ENCODE measurements at regions not wholly inside any gene's neighbourhood (a gene's known extent, or its start where the extent isn't known, plus 50 kb on each side); places are given as distances from the start of the nearest gene placed in this dataset.

DNA sequence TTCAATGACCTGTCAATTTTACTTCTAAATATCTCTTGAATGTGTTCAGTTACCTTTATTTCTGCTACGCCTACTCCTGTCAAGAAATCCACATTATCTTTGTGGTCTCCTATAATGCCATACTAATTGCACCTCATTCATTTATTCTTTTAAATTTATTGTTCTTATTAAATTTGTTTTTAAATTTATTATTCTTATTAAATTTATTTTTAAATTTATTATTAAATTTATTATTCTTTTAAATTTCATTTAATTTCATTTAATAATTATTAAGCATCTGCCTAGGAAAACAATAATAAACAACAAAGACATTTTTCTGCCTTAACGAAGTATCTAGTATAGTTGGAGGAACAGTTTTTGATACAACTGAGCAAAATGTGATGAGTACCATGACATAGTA, 211.7 kb downstream of the ZPLD1 start:
- Histone ChIP-seq H3K27ac (ENCODE audit: low read depth in 2 of 2, low read length in 2 of 2) (no peak overlapping the region), H3K27me3 (ENCODE audit: control insufficient read depth in 2 of 2, insufficient read depth in 2 of 2, low read length in 2 of 2) (no peaks in the 10 kb centered on the region), H3K4me3 (ENCODE audit: low read length in 2 of 2) (no peak overlapping the region), H3K9me3 (ENCODE audit: control insufficient read depth in 2 of 2, low read length in 2 of 2) (no peaks in the 10 kb centered on the region), H3K4me1 (ENCODE audit: control insufficient read depth in 2 of 2, insufficient read depth in 2 of 2, low read length in 2 of 2) (no peaks in the 10 kb centered on the region), H3K9ac (ENCODE audit: low read depth in 1 of 2, low read length in 2 of 2) (no peak overlapping the region), H3K36me3 (ENCODE audit: control insufficient read depth in 2 of 2, insufficient read depth in 2 of 2, low read length in 2 of 2) (no peaks in the 10 kb centered on the region)

DNA sequence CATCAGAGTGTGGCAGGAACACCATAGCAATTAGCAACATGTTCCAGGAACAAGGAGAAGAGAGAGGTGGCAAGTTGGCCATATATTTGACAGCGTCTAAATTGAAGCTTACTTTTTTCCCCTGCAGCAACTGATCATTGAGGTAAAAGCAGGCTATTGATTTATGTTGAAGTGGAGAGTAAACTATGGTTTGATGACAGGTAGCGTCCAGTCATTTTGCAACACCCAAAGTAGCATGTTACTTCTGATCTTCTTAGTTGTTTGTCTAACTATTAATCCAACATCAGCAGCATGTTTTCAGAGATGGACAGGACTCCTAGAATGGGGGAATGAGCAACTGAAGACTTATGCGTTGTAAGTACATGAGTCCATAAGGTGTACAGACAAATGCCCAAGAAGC, 225.8 kb downstream of the ZPLD1 start:
- no peaks in the 10 kb centered on the region for H3K36me3 ChIP-seq (ENCODE audit: control insufficient read depth in 2 of 2, insufficient read depth in 2 of 2, low read length in 2 of 2)
- no peak overlapping the region for H3K4me3 ChIP-seq (ENCODE audit: low read length in 2 of 2)
- H3K4me1 ChIP-seq (ENCODE audit: control insufficient read depth in 2 of 2, insufficient read depth in 2 of 2, low read length in 2 of 2), result no peaks in the 10 kb centered on the region
- no peaks in the 10 kb centered on the region for H3K27me3 ChIP-seq (ENCODE audit: control insufficient read depth in 2 of 2, insufficient read depth in 2 of 2, low read length in 2 of 2)
- no peaks in the 10 kb centered on the region for H3K9me3 ChIP-seq (ENCODE audit: control insufficient read depth in 2 of 2, low read length in 2 of 2)
- H3K27ac ChIP-seq (ENCODE audit: low read depth in 2 of 2, low read length in 2 of 2), result no peak overlapping the region
- H3K9ac ChIP-seq (ENCODE audit: low read depth in 1 of 2, low read length in 2 of 2), result no peak overlapping the region

DNA sequence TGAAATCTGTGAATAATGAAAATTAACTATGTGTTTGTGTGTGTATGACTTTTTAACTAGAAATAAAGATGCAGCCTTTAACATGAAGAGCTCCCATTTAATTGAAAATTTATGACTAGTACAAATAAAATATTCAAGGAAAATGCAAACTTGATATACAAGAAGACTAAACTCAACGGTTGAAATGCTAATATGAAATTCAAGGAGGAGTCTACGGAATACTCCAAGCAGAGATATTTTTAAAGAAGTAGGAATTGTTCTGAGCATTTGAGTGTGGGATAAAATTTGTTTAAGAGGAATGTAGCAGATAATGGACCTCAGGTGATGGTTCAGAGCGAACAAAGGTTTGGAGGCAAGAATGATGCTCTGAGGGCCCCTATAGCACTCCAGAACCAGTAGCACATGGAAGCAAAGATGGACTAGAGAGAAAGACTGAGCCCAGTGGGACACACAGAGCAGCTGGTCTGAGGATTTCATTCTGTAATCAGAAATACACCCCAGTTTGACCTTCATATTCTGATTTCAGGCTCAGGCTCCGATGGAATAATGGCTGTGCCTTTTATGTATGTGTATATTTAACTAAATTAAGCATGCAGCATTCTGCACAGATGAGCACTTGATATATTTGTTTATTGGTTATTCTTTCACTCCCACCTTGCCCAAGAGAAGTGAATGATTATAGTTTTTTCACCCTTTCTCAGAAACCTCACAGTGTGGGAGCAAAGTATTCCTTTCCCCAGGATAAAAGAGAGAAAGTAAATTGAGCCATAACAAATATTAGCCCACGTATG, 227.1 kb downstream of the ZPLD1 start:
- Histone ChIP-seq H3K4me1 (ENCODE audit: control insufficient read depth in 2 of 2, insufficient read depth in 2 of 2, low read length in 2 of 2) (no peaks in the 10 kb centered on the region), H3K9ac (ENCODE audit: low read depth in 1 of 2, low read length in 2 of 2) (no peak overlapping the region), H3K36me3 (ENCODE audit: control insufficient read depth in 2 of 2, insufficient read depth in 2 of 2, low read length in 2 of 2) (no peaks in the 10 kb centered on the region), H3K27ac (ENCODE audit: low read depth in 2 of 2, low read length in 2 of 2) (no peak overlapping the region), H3K9me3 (ENCODE audit: control insufficient read depth in 2 of 2, low read length in 2 of 2) (no peaks in the 10 kb centered on the region), H3K4me3 (ENCODE audit: low read length in 2 of 2) (no peak overlapping the region), H3K27me3 (ENCODE audit: control insufficient read depth in 2 of 2, insufficient read depth in 2 of 2, low read length in 2 of 2) (no peaks in the 10 kb centered on the region)

DNA sequence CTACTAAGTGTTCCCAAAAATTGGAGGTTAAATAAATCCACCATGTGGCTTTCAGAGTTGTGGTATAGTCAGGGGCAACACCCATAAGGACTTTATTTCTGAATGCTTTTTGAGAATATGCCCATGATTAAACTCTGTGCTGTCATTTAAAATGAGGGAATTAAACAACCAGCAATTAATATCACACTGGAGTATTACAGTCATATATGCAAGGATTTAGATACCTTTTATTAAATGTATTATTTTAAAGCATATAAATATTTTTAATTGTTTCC, 227.6 kb downstream of the ZPLD1 start:
- no peak overlapping the region for H3K9ac ChIP-seq (ENCODE audit: low read depth in 1 of 2, low read length in 2 of 2)
- H3K9me3 ChIP-seq (ENCODE audit: control insufficient read depth in 2 of 2, low read length in 2 of 2), result no peaks in the 10 kb centered on the region
- no peaks in the 10 kb centered on the region for H3K4me1 ChIP-seq (ENCODE audit: control insufficient read depth in 2 of 2, insufficient read depth in 2 of 2, low read length in 2 of 2)
- H3K27ac ChIP-seq (ENCODE audit: low read depth in 2 of 2, low read length in 2 of 2), result no peak overlapping the region
- H3K36me3 ChIP-seq (ENCODE audit: control insufficient read depth in 2 of 2, insufficient read depth in 2 of 2, low read length in 2 of 2), result no peaks in the 10 kb centered on the region
- no peaks in the 10 kb centered on the region for H3K27me3 ChIP-seq (ENCODE audit: control insufficient read depth in 2 of 2, insufficient read depth in 2 of 2, low read length in 2 of 2)
- no peak overlapping the region for H3K4me3 ChIP-seq (ENCODE audit: low read length in 2 of 2)

DNA sequence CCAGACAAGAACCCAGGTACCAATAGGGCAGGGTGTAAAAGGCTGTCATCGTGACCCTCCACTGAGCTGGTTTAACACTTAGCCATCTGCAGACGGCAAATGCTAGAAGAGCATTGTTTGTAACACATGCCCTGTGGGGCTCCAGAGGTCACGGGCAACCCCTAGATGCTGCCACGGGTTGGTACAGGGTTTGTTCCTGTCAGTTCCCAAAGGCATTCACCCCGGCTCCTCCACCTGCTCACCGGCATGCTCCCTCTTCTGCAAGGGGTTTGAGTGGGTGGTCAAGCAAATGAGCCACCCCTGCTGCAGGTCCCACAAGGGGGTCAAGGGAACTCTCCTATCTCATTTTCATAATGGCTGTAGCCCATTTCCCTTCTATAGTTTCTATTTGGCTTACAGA, 229.3 kb downstream of the ZPLD1 start:
- Histone ChIP-seq H3K27me3 (ENCODE audit: control insufficient read depth in 2 of 2, insufficient read depth in 2 of 2, low read length in 2 of 2) (no peaks in the 10 kb centered on the region), H3K4me3 (ENCODE audit: low read length in 2 of 2) (no peak overlapping the region), H3K36me3 (ENCODE audit: control insufficient read depth in 2 of 2, insufficient read depth in 2 of 2, low read length in 2 of 2) (no peaks in the 10 kb centered on the region), H3K27ac (ENCODE audit: low read depth in 2 of 2, low read length in 2 of 2) (no peak overlapping the region), H3K9ac (ENCODE audit: low read depth in 1 of 2, low read length in 2 of 2) (no peak overlapping the region), H3K9me3 (ENCODE audit: control insufficient read depth in 2 of 2, low read length in 2 of 2) (no peaks in the 10 kb centered on the region), H3K4me1 (ENCODE audit: control insufficient read depth in 2 of 2, insufficient read depth in 2 of 2, low read length in 2 of 2) (no peaks in the 10 kb centered on the region)

DNA sequence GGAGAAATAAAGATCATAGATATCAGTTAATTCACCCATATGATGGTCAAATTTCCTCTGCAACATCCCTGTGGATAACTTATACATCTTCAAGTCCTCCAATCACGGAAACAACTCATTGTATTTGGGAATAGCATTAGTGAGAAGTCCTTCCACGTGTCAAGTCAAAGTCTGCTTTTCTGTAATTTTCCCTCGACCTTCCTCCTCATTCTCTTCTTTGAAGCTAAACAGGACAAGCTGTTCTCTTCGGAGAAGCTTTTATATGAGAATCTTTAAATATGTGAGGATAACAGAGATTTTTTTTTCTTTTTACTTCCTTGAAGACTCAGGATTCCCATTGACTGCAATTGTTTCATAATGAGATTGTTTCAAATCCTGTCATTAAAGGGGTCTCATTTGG, 230.4 kb downstream of the ZPLD1 start:
- H3K27me3 ChIP-seq (ENCODE audit: control insufficient read depth in 2 of 2, insufficient read depth in 2 of 2, low read length in 2 of 2), result no peaks in the 10 kb centered on the region
- no peaks in the 10 kb centered on the region for H3K9me3 ChIP-seq (ENCODE audit: control insufficient read depth in 2 of 2, low read length in 2 of 2)
- no peak overlapping the region for H3K9ac ChIP-seq (ENCODE audit: low read depth in 1 of 2, low read length in 2 of 2)
- H3K27ac ChIP-seq (ENCODE audit: low read depth in 2 of 2, low read length in 2 of 2), result no peak overlapping the region
- no peak overlapping the region for H3K4me3 ChIP-seq (ENCODE audit: low read length in 2 of 2)
- H3K4me1 ChIP-seq (ENCODE audit: control insufficient read depth in 2 of 2, insufficient read depth in 2 of 2, low read length in 2 of 2), result no peaks in the 10 kb centered on the region
- no peaks in the 10 kb centered on the region for H3K36me3 ChIP-seq (ENCODE audit: control insufficient read depth in 2 of 2, insufficient read depth in 2 of 2, low read length in 2 of 2)

DNA sequence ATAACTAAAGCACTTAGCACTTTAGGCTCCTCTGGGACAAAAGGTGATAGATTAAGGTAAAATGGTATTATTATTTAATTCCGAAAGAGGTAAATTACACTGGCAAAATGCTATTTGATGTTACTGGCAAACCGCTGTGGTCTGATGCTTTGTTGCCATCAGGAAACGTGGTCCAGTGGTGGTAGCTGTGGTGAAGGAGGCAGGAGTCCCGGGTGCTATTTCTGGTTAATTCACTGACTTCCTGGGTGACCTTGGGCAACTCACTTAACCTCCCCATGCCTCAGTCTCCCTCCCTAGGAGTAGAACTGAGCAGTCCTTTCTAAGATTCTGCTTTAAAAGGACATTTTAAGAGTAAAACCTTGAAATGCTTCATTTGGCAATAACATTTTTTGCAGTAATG, 233.4 kb downstream of the ZPLD1 start:
- no peaks in the 10 kb centered on the region for H3K9me3 ChIP-seq (ENCODE audit: control insufficient read depth in 2 of 2, low read length in 2 of 2)
- no peaks in the 10 kb centered on the region for H3K36me3 ChIP-seq (ENCODE audit: control insufficient read depth in 2 of 2, insufficient read depth in 2 of 2, low read length in 2 of 2)
- no peak overlapping the region for H3K9ac ChIP-seq (ENCODE audit: low read depth in 1 of 2, low read length in 2 of 2)
- H3K27me3 ChIP-seq (ENCODE audit: control insufficient read depth in 2 of 2, insufficient read depth in 2 of 2, low read length in 2 of 2), result no peaks in the 10 kb centered on the region
- H3K4me1 ChIP-seq (ENCODE audit: control insufficient read depth in 2 of 2, insufficient read depth in 2 of 2, low read length in 2 of 2), result no peaks in the 10 kb centered on the region
- no peak overlapping the region for H3K27ac ChIP-seq (ENCODE audit: low read depth in 2 of 2, low read length in 2 of 2)
- H3K4me3 ChIP-seq (ENCODE audit: low read length in 2 of 2), result no peak overlapping the region

DNA sequence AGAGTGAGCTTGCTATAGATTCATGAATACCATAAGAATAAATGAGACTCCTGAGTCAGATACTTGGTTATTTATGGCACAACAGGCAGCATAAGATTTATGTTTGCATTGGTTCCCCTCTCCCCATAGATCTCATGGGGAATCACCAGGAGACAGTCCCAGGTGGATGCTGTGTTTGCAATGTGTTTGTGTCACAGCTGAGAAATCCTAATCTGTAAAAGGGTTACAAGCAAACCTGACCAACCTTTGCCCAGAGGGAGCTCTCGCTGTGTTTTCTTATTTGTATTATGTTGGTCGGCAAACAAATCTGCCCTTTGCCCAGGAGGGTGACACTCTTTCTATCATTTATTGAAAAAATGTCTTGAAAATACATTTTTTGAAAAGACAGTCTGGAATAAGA, 236.2 kb downstream of the ZPLD1 start:
- Histone ChIP-seq H3K27ac (ENCODE audit: low read depth in 2 of 2, low read length in 2 of 2) (no peak overlapping the region), H3K9me3 (ENCODE audit: control insufficient read depth in 2 of 2, low read length in 2 of 2) (no peaks in the 10 kb centered on the region), H3K4me3 (ENCODE audit: low read length in 2 of 2) (no peak overlapping the region), H3K36me3 (ENCODE audit: control insufficient read depth in 2 of 2, insufficient read depth in 2 of 2, low read length in 2 of 2) (no peaks in the 10 kb centered on the region), H3K27me3 (ENCODE audit: control insufficient read depth in 2 of 2, insufficient read depth in 2 of 2, low read length in 2 of 2) (no peaks in the 10 kb centered on the region), H3K4me1 (ENCODE audit: control insufficient read depth in 2 of 2, insufficient read depth in 2 of 2, low read length in 2 of 2) (no peaks in the 10 kb centered on the region), H3K9ac (ENCODE audit: low read depth in 1 of 2, low read length in 2 of 2) (no peak overlapping the region)

DNA sequence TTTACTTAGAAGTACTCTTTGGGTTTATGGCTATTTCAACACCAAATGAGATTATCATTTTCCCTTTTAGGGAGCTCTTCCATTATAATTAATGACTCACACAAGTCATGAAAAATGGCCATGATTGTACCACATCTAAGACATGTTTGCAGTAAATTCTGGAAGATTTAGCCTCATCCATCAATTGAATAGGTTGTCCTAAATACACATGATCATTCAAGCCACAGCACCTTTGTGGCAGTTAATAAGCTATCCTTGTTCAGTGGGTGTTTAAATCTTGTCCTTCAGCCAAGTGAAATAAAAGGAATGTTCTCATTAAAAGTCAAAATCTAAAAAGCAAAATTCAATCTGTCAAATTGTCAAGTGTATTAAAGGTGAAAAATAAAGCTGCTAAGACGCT, 237.5 kb downstream of the ZPLD1 start:
- Histone ChIP-seq H3K36me3 (ENCODE audit: control insufficient read depth in 2 of 2, insufficient read depth in 2 of 2, low read length in 2 of 2) (no peaks in the 10 kb centered on the region), H3K9me3 (ENCODE audit: control insufficient read depth in 2 of 2, low read length in 2 of 2) (no peaks in the 10 kb centered on the region), H3K4me3 (ENCODE audit: low read length in 2 of 2) (no peak overlapping the region), H3K9ac (ENCODE audit: low read depth in 1 of 2, low read length in 2 of 2) (no peak overlapping the region), H3K4me1 (ENCODE audit: control insufficient read depth in 2 of 2, insufficient read depth in 2 of 2, low read length in 2 of 2) (no peaks in the 10 kb centered on the region), H3K27ac (ENCODE audit: low read depth in 2 of 2, low read length in 2 of 2) (no peak overlapping the region), H3K27me3 (ENCODE audit: control insufficient read depth in 2 of 2, insufficient read depth in 2 of 2, low read length in 2 of 2) (no peaks in the 10 kb centered on the region)

DNA sequence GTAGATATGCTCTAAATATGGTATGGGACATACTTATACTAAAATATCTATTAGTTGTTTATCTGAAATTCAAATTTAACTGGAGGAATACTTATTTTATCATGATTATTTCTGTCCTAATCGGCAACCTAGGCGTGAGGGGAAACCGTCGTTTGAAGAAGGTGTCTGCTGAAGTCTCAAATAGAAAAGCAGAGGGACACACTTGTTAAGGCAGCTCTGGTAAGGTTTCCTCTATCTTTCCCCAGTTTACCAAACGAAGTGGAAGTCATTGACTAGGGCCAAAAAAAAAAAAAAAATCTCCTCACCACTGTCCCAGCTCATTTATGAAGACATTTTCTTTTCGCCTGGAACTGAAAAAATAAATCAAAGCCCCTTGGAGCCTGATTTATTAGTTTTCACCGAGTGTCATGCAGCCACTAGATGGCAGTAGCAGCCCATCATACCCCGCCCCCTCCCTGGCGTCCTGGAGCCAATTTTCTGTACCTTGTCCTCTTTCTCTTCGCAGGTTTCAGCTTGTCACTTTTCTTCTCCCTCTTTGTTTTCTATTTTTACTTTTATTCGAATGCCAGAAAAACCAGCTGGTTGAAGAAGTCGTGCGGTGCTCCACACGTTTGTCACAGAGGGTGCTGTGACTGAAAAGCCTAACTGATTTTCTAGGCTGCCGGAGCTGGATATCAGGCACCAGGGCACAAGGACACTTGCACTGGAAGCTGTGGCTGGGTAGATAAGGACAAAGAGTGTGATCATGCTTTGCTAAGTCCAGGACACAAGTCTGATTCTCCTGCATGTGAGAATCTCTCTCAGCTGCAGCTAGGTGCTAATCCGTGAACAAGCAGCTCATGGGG, 238.7 kb downstream of the ZPLD1 start:
- H3K27ac ChIP-seq (ENCODE audit: low read depth in 2 of 2, low read length in 2 of 2), result no peak overlapping the region
- no peak overlapping the region for H3K4me3 ChIP-seq (ENCODE audit: low read length in 2 of 2)
- no peaks in the 10 kb centered on the region for H3K36me3 ChIP-seq (ENCODE audit: control insufficient read depth in 2 of 2, insufficient read depth in 2 of 2, low read length in 2 of 2)
- no peaks in the 10 kb centered on the region for H3K4me1 ChIP-seq (ENCODE audit: control insufficient read depth in 2 of 2, insufficient read depth in 2 of 2, low read length in 2 of 2)
- no peaks in the 10 kb centered on the region for H3K9me3 ChIP-seq (ENCODE audit: control insufficient read depth in 2 of 2, low read length in 2 of 2)
- H3K9ac ChIP-seq (ENCODE audit: low read depth in 1 of 2, low read length in 2 of 2), result no peak overlapping the region
- H3K27me3 ChIP-seq (ENCODE audit: control insufficient read depth in 2 of 2, insufficient read depth in 2 of 2, low read length in 2 of 2), result no peaks in the 10 kb centered on the region
